ENCODE measurements at regions not wholly inside any gene's neighbourhood (a gene's known extent, or its start where the extent isn't known, plus 50 kb on each side); places are given as distances from the start of the nearest gene placed in this dataset.
"Not testable (repeated sequence)": the region's sequence is repeated elsewhere in the genome, so short reads cannot be mapped to it uniquely, and the experiment has no call there.

DNA sequence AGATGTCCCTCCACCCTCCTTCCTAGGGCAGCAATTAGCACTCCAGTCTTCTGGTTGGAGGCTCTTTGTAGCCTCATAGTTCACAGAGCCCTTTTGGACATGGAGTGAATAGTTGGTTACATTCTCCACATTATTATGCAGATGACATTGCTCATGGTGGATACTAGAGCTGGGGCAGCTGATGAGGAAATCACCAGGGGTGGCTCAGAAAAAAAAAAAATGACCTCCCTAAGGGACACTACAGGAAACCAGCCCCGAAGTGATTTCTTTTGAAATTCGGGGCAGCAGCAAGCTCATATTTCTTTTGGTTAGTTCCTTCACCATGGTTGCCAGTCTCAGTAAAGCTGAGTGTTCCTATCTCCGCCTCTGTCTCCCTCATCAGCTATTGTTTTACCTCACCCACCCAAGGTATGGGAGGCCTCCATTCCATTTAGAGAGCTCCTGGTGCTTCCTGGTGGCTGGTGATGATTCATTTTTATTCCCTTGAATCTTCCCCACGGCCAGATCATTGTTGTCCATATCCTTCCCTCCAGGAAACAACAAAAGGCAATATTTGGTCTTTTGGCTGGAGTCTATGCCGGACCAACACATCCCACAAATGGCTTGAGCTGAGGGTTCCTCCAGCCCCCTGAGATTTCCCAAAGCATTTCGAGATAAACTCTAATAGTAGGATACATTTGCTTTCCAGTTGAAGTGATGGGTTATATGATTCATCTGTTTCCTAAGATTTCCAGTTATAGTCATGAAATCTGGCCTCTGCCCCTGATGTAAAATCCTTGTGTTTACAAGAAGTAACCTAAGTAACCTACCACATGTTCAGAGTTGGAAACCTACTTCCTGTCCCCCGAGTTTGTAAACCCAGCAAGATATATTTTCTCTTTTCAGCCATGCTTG lies 56.2 kb upstream of the NID2 start:
- H3K4me3 ChIP-seq (replicated peaks in 1 of 3; ENCODE audit: low read depth in 2 of 3, low read length in 3 of 3), result no peak overlapping the region
- H3K4me2 ChIP-seq (replicated peaks; ENCODE audit: extremely low read depth, low read length, poor library complexity, severe bottlenecking), result no peak overlapping the region
- intact Hi-C loops (cut with micrococcal nuclease), result no loop called here
- Mint-ChIP-seq H3K36me3 (no peaks in the 10 kb centered on the region), H3K4me1 (peaks cover 2% of the 10 kb centered on the region), H3K27me3 (ENCODE audit: low read depth in 3 of 3) (no peaks in the 10 kb centered on the region), H3K27ac (no peak overlapping the region), H3K4me3 (no peak overlapping the region), H3K9me3 (peaks cover 0 to 13% (median 6%) of the 10 kb centered on the region in 7 donors)
- no peaks in the 10 kb centered on the region for H3K9me3 ChIP-seq (replicated peaks in 1 of 2; ENCODE audit: control insufficient read depth in 1 of 2, insufficient read depth in 1 of 2, low read length in 2 of 2)
- no peak overlapping the region for H3K9ac ChIP-seq (ENCODE audit: insufficient read depth, low read length, poor library complexity, severe bottlenecking)
- H3K4me1 ChIP-seq (ENCODE audit: control insufficient read depth in 1 of 2, insufficient read depth in 2 of 2, low read length in 2 of 2), result no peaks in the 10 kb centered on the region
- no peak for DNase-seq
- no peaks in the 10 kb centered on the region for H3K79me2 ChIP-seq (ENCODE audit: insufficient read depth, low read length)
- TF ChIP-seq, protein P1, sequence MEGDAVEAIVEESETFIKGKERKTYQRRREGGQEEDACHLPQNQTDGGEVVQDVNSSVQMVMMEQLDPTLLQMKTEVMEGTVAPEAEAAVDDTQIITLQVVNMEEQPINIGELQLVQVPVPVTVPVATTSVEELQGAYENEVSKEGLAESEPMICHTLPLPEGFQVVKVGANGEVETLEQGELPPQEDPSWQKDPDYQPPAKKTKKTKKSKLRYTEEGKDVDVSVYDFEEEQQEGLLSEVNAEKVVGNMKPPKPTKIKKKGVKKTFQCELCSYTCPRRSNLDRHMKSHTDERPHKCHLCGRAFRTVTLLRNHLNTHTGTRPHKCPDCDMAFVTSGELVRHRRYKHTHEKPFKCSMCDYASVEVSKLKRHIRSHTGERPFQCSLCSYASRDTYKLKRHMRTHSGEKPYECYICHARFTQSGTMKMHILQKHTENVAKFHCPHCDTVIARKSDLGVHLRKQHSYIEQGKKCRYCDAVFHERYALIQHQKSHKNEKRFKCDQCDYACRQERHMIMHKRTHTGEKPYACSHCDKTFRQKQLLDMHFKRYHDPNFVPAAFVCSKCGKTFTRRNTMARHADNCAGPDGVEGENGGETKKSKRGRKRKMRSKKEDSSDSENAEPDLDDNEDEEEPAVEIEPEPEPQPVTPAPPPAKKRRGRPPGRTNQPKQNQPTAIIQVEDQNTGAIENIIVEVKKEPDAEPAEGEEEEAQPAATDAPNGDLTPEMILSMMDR (IDR thresholded peaks at IDR 0.05), result no peak
- 65% methylated on average over 3 of the region's 7 CpGs for WGBS (ENCODE audit: insufficient coverage)
- H3K27ac ChIP-seq (ENCODE audit: low read depth in 1 of 2, low read length in 2 of 2), result no peak overlapping the region
- H2AFZ ChIP-seq (ENCODE audit: insufficient read depth, low read depth, low read length, poor library complexity, severe bottlenecking), result no peak overlapping the region
- no peaks in the 10 kb centered on the region for H3K27me3 ChIP-seq (ENCODE audit: control insufficient read depth in 2 of 2, insufficient read depth in 2 of 2, low read length in 2 of 2)
- no peaks in the 10 kb centered on the region for H4K20me1 ChIP-seq (ENCODE audit: insufficient read depth, low read length)
- H3K36me3 ChIP-seq (replicated peaks in 1 of 2; ENCODE audit: control insufficient read depth in 1 of 2, insufficient read depth in 2 of 2, low read length in 2 of 2), result no peaks in the 10 kb centered on the region

DNA sequence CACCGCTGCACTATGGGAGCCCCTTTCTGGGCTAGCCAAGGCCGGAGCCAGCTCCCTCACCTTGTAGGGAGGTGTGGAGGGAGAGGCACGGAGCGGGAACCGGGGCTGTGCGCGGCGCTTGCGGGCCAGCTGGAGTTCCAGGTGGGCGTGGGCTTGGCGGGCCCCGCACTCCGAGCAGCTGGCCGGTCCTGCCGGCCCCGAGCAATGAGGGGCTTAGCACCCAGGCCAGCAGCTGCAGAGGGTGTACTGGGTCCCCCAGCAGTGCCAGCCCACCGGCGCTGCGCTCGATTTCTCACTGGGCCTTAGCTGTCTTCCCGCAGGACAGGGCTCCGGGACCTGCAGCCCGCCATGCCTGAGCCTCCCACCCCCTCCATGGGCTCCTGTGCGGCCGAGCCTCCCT lies 53.3 kb upstream of the NID2 start:
- H3K27ac Mint-ChIP-seq; intact Hi-C loops (cut with micrococcal nuclease): not testable (repeated sequence)

More for the DNA sequence above, 53.3 kb upstream of the NID2 start:
- H2AFZ ChIP-seq (ENCODE audit: insufficient read depth, low read depth, low read length, poor library complexity, severe bottlenecking); H3K79me2 ChIP-seq (ENCODE audit: insufficient read depth, low read length); H4K20me1 ChIP-seq (ENCODE audit: insufficient read depth, low read length); H3K4me1 ChIP-seq (ENCODE audit: control insufficient read depth in 1 of 2, insufficient read depth in 2 of 2, low read length in 2 of 2); H3K27me3 ChIP-seq (ENCODE audit: control insufficient read depth in 2 of 2, insufficient read depth in 2 of 2, low read length in 2 of 2); H3K36me3 ChIP-seq (replicated peaks in 1 of 2; ENCODE audit: control insufficient read depth in 1 of 2, insufficient read depth in 2 of 2, low read length in 2 of 2); H3K4me1 Mint-ChIP-seq; H3K27ac ChIP-seq (ENCODE audit: low read depth in 1 of 2, low read length in 2 of 2); H3K9me3 Mint-ChIP-seq; H3K27me3 Mint-ChIP-seq (ENCODE audit: low read depth in 3 of 3); H3K9me3 ChIP-seq (replicated peaks in 1 of 2; ENCODE audit: control insufficient read depth in 1 of 2, insufficient read depth in 1 of 2, low read length in 2 of 2); H3K4me3 ChIP-seq (replicated peaks in 1 of 3; ENCODE audit: low read depth in 2 of 3, low read length in 3 of 3); H3K4me3 Mint-ChIP-seq; H3K9ac ChIP-seq (ENCODE audit: insufficient read depth, low read length, poor library complexity, severe bottlenecking); H3K4me2 ChIP-seq (replicated peaks; ENCODE audit: extremely low read depth, low read length, poor library complexity, severe bottlenecking); H3K36me3 Mint-ChIP-seq; DNase-seq: not testable (repeated sequence)
- WGBS (ENCODE audit: insufficient coverage), result 93% methylated on average over 17 of the region's 25 CpGs
